Activated CD8-positive, alpha-beta memory T cell treated with anti-CD3 and anti-CD28 coated beads for 48 hours (primary cell): ENCODE measurements at regions not wholly inside any gene's neighbourhood (a gene's known extent, or its start where the extent isn't known, plus 50 kb on each side); places are given as distances from the start of the nearest gene placed in this dataset.

Experiments
- DNase-seq, 3 experiments: peaks; one replicate each; pipeline ENCODE4 v3.0.0-alpha.2; 2020; ENCODE audit warnings: low read depth in 2 of 3, low spot score in 2 of 3

- DNase-seq, result no peak
Observed at GRCh38 chr12:25713264-25713663, 160.2 kb upstream of the LMNTD1 start.

GRCh38 chr12:25714198-25714984 is 161.3 kb upstream of the LMNTD1 start:
- DNase-seq, result no peak

- DNase-seq, result no peak
Observed at GRCh38 chr12:25715102-25715501, 162.0 kb upstream of the LMNTD1 start.

- DNase-seq, result no peak
Observed at GRCh38 chr12:25716842-25717241, 163.8 kb upstream of the LMNTD1 start.

- DNase-seq, result no peak
Observed at GRCh38 chr12:25717552-25717951, 164.5 kb upstream of the LMNTD1 start.

- no peak for DNase-seq
Observed at GRCh38 chr12:25718081-25718731, 165.1 kb upstream of the LMNTD1 start.

GRCh38 chr12:25719505-25719904 is 166.4 kb upstream of the LMNTD1 start:
- DNase-seq, result no peak

- DNase-seq, result no peak
Observed at GRCh38 chr12:25723336-25723735, 170.3 kb upstream of the LMNTD1 start.

- DNase-seq, result no peak
Observed at GRCh38 chr12:25723921-25724491, 170.9 kb upstream of the LMNTD1 start.

- DNase-seq, result no peak
Observed at GRCh38 chr12:25725470-25725869, 172.4 kb upstream of the LMNTD1 start.

- no peak for DNase-seq
Observed at GRCh38 chr12:25725931-25726330, 172.8 kb upstream of the LMNTD1 start.

GRCh38 chr12:25728056-25728595 is 175.0 kb upstream of the LMNTD1 start:
- DNase-seq, result no peak

GRCh38 chr12:25730489-25731349 is 177.6 kb upstream of the LMNTD1 start:
- no peak for DNase-seq

- no peak for DNase-seq
Observed at GRCh38 chr12:25733541-25733940, 180.5 kb upstream of the LMNTD1 start.

- no peak for DNase-seq
Observed at GRCh38 chr12:25734529-25735180, 181.6 kb upstream of the LMNTD1 start.

GRCh38 chr12:25740617-25741016 is 187.5 kb upstream of the LMNTD1 start:
- DNase-seq, result no peak

GRCh38 chr12:25741917-25742316 is 188.8 kb upstream of the LMNTD1 start:
- DNase-seq, result no peak

GRCh38 chr12:25743679-25744215 is 190.7 kb upstream of the LMNTD1 start:
- no peak for DNase-seq

- no peak for DNase-seq
Observed at GRCh38 chr12:25744313-25744712, 191.2 kb upstream of the LMNTD1 start.

- no peak for DNase-seq
Observed at GRCh38 chr12:25745281-25745680, 192.2 kb upstream of the LMNTD1 start.
